Fibroblast of lung (primary cell): ENCODE measurements at regions not wholly inside any gene's neighbourhood (a gene's known extent, or its start where the extent isn't known, plus 50 kb on each side); places are given as distances from the start of the nearest gene placed in this dataset.

Source experiments
- CTCF ChIP-seq, 2 donors: IDR thresholded peaks in 1 of 2; conservative IDR thresholded peaks in 1 of 2; 1 replicate in 1 of 2; 2 replicates in 1 of 2; pipeline ENCODE4 v1.5.1; 2011 to 2012; ENCODE audit warnings: low read length in 2 of 2, control low read depth in 1 of 2, inconsistent platforms in 1 of 2, low read depth in 1 of 2, mild to moderate bottlenecking in 1 of 2
- EZH2 ChIP-seq: IDR thresholded peaks from 2 replicates; pipeline ENCODE4 v1.5.1; 2012; ENCODE audit warnings: low read length, control low read depth, mild to moderate bottlenecking; ENCODE audit errors: missing control alignments

- TF ChIP-seq CTCF (conservative IDR thresholded peaks at IDR 0.05 in 1 of 2, IDR thresholded peaks at IDR 0.05 in 1 of 2; ENCODE audit: low read depth in 1 of 2, low read length in 2 of 2) (no peak), EZH2 (no peak)
Measured at GRCh38 chr17:45628019-45628418, 137.5 kb upstream of the PLEKHM1 start.
